ENCODE measurements at regions not wholly inside any gene's neighbourhood (a gene's known extent, or its start where the extent isn't known, plus 50 kb on each side); places are given as distances from the start of the nearest gene placed in this dataset.

DNA sequence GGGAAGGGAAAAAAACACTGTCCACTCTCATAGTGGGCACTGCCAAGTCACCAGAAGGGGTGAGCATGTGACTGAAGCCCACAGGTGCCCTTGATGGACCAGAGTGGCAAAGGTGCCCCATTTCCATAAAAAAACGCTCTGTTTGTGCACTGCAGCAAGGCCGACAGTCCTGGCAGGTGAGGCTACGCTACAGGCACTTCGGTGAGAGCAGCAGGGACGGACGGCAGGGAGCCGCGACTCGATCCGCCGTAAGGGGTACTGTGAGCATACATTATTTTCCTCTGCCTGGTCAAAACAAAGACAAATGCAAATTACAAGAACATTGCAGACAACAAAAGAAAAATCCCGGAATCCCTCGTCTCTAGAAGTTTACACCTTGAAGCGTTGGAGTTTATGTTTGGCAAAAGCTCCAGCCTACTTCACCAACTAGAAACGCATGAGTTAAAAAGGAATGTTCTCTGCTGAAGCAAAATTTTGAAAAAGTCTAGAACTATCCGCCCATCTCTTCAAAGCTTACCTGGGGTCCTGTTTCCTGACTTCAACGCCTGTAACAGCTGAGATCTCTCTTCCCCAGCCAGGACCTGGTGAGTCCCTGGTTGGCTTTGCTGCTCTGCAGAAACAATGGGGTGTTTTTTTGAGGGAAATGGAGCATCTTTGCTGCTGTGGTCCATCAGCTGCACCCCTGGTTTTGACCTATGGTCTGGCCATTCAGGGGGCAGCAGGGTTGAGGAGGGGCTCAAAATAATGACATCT is 52.9 kb upstream of the RFLNA start:
- no peak for DNase-seq (ENCODE audit: low read depth in 2 of 3, low spot score in 2 of 3)

DNA sequence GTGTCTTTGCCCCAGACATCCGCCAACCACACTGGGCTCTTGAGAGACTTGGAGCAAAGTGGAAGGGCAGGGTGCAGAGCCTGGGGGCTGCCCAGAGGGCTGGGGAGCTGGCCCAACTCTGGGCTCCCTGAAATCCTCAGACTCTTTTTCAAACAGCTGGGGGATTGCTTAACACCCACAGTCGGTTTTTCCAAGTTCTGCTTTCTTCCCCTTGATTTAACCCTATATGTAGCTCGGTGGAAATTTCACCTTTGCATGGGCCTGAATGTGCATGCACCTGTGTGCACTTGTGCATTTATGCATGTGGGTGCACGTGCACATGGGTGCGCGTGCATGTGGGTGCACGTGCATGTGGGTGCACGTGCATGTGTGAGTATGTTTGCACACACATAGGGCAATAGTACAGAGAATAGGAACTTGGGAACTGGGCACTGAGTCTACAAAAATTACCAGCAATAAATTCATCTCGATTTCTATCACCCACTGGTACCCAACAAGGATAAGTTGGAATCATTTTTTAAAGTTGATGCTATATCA is 52.3 kb upstream of the RFLNA start:
- DNase-seq (ENCODE audit: low read depth in 2 of 3, low spot score in 2 of 3) = no peak

DNA sequence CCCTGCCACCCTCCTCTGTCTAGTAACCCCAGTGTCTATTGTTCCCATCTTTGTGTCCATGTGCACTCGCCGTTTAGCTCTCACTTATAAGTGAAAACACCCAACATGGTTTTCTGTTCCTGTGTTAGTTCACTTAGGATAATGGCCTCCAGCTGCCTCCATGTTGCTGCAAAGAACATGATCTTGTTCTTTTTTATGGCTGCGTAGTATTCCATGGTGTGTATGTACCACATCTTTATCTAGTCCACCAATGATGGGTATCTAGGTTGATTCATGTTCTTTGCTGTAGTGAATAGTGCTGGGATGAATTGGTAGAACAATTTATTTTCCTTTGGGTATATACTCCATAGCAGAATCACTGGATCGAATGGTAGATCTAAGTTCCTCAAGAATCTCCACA is 51.0 kb upstream of the RFLNA start:
- DNase-seq (ENCODE audit: low read depth in 2 of 3, low spot score in 2 of 3) = no peak
